Neural crest cell (in vitro differentiated cells): ENCODE measurements at regions not wholly inside any gene's neighbourhood (a gene's known extent, or its start where the extent isn't known, plus 50 kb on each side); places are given as distances from the start of the nearest gene placed in this dataset.

ENCODE experiments used
- DNase-seq: peaks from one replicate; pipeline ENCODE4 v3.0.0; 2021; ENCODE audit warnings: low read depth, mixed read lengths, low spot score
- H3K27ac Mint-ChIP-seq: one replicate; pipeline ENCODE4 v1.8.0; 2021; ENCODE audit warnings: mild to moderate bottlenecking, mixed read lengths; ENCODE audit not compliant: unreplicated experiment
- H3K27me3 Mint-ChIP-seq: 2 replicates; pipeline ENCODE4 v1.8.0; 2021; ENCODE audit warnings: low read depth, mild to moderate bottlenecking, mixed read lengths
- H3K36me3 Mint-ChIP-seq: 2 replicates; pipeline ENCODE4 v1.8.0; 2021; ENCODE audit warnings: low read depth, mild to moderate bottlenecking, mixed read lengths
- H3K4me1 Mint-ChIP-seq: 2 replicates; pipeline ENCODE4 v1.8.0; 2021; ENCODE audit warnings: mixed read lengths
- H3K4me3 Mint-ChIP-seq: one replicate; pipeline ENCODE4 v1.8.0; 2021; ENCODE audit warnings: mild to moderate bottlenecking, mixed read lengths
- H3K9me3 Mint-ChIP-seq: 2 replicates; pipeline ENCODE4 v1.8.0; 2021; ENCODE audit warnings: mixed read lengths
- CTCF ChIP-seq: fragments of 200-600 bp; sonication (generic); conservative IDR thresholded peaks from 2 replicates; pipeline ENCODE4 v1.5.0; 2021; ENCODE audit warnings: antibody characterized with exemption, mild to moderate bottlenecking

GRCh38 chr5:74288448-74289108 lies 351.9 kb downstream of the ENC1 start:
- Mint-ChIP-seq H3K9me3 (no peaks in the 10 kb centered on the region), H3K4me3 (no peak overlapping the region), H3K36me3 (no peaks in the 10 kb centered on the region), H3K4me1 (peaks cover 5% of the 10 kb centered on the region), H3K27me3 (no peaks in the 10 kb centered on the region), H3K27ac (no peak overlapping the region)
- TF ChIP-seq CTCF: no peak
- DNase-seq: no peak

- no peak overlapping the region for H3K27ac Mint-ChIP-seq
These were observed 352.5 kb downstream of the ENC1 start for GRCh38 chr5:74288038-74288437.

GRCh38 chr5:74286734-74287695 lies 353.5 kb downstream of the ENC1 start:
- Mint-ChIP-seq H3K27ac (no peak overlapping the region), H3K4me3 (no peak overlapping the region), H3K4me1 (peaks cover 5% of the 10 kb centered on the region), H3K9me3 (no peaks in the 10 kb centered on the region), H3K36me3 (no peaks in the 10 kb centered on the region), H3K27me3 (no peaks in the 10 kb centered on the region)
- no peak for TF ChIP-seq CTCF
- DNase-seq: no peak

More at GRCh38 chr5:74288038-74288437, 352.5 kb downstream of the ENC1 start:
- Mint-ChIP-seq H3K4me1 (peaks cover 5% of the 10 kb centered on the region), H3K27me3 (no peaks in the 10 kb centered on the region), H3K36me3 (no peaks in the 10 kb centered on the region), H3K4me3 (no peak overlapping the region), H3K9me3 (no peaks in the 10 kb centered on the region)
- DNase-seq: no peak
- no peak for TF ChIP-seq CTCF

- H3K4me3 Mint-ChIP-seq: no peak overlapping the region
- peaks cover 5% of the 10 kb centered on the region for H3K4me1 Mint-ChIP-seq
- no peaks in the 10 kb centered on the region for H3K27me3 Mint-ChIP-seq
- no peak for TF ChIP-seq CTCF
- H3K9me3 Mint-ChIP-seq: no peaks in the 10 kb centered on the region
- no peaks in the 10 kb centered on the region for H3K36me3 Mint-ChIP-seq
- DNase-seq: no peak
- H3K27ac Mint-ChIP-seq: no peak overlapping the region
These were observed 354.8 kb downstream of the ENC1 start for GRCh38 chr5:74285675-74286280.

- TF ChIP-seq CTCF: no peak
- Mint-ChIP-seq H3K4me1 (peaks cover 5% of the 10 kb centered on the region), H3K9me3 (no peaks in the 10 kb centered on the region), H3K27me3 (no peaks in the 10 kb centered on the region), H3K27ac (no peak overlapping the region), H3K36me3 (no peaks in the 10 kb centered on the region), H3K4me3 (no peak overlapping the region)
- no peak for DNase-seq
These were observed 358.0 kb downstream of the ENC1 start for GRCh38 chr5:74282490-74282889.
